ENCODE measurements at regions not wholly inside any gene's neighbourhood (a gene's known extent, or its start where the extent isn't known, plus 50 kb on each side); places are given as distances from the start of the nearest gene placed in this dataset.
"Not testable (repeated sequence)": the region's sequence is repeated elsewhere in the genome, so short reads cannot be mapped to it uniquely, and the experiment has no call there.

DNA sequence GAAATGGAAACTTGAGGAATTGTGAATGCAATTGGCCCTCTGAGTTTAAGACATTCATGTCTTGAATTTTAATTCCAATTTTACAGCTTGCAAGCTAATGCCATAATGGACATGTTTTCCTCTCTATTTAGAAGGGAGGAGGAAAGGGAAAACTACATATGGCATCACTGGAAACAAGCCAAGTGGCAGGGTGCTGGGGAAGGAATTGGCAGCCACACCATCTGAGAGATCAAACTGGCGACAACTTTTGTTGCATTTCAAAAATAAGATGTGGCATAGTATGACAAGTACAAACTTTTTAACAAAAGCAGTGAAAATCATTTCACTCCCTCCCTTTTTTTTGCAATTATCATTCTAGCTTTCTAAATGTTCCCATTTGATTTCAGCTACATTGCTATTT, 615.6 kb downstream of the CENPC start:
- DNase-seq (ENCODE audit: low spot score), result no peak

- DNase-seq (ENCODE audit: low spot score), result not testable (repeated sequence)
Measured at GRCh38 chr4:66928881-66929280, 616.4 kb downstream of the CENPC start.

- no peak for DNase-seq (ENCODE audit: low spot score)
Measured at GRCh38 chr4:66927937-66928336, 617.4 kb downstream of the CENPC start.

- DNase-seq (ENCODE audit: low spot score), result no peak
Measured at GRCh38 chr4:66926687-66927086, 618.6 kb downstream of the CENPC start.

DNA sequence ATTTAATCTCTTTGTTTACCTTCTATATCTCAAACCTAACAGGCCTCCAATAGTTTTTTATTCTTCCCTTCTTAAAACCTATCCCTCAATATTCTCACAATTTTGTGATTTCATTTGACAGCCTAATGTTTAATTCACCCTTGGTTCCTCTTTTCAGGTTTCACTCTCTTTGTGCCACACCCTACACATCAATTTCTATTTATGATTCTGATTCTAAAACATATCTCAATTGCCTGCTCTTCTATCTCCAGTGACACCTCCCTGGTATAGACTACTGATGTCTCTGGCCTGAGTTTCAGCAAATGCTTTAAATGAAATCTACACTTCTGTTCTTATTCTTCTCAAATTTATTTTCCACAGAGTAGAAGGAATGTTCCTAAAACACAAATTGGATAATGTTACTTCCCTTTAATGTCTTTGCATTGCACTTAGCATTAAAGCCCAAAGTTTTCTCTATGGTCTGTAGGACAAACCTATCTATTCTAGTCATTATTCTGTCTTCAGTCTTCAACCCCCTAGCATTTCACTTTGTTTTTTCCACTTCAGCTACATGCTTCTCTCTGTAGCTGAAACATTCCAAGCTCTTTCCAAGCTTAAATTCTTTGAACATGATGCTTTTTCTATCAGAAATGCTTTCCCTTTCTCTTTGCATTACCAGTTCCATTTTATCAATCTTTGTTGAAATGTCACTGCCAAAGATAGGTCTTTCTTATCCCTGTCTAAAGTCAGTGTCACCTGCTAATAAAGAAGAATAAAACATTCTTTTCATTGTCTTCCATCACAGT, 622.0 kb downstream of the CENPC start:
- DNase-seq (ENCODE audit: low spot score), result no peak

DNA sequence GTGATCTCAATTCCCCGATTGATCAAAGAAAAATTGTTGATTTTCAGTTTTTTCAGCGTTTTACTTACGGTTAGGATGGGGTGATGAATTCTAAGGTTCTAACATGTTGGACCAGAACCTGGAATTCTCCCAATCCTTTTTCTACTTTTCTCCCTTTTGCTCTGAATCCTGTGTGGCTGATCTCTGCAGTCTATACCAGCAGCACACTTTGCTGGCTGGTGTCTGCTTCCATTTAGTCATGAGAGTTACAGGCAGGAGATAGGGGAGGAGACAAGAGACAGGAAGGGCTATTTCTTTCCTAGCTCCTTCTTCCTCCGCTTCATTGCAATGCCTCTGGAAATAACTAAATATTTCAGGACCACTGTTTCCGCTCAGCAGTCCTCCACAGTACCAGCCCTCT, 623.9 kb downstream of the CENPC start:
- no peak for DNase-seq (ENCODE audit: low spot score)

DNA sequence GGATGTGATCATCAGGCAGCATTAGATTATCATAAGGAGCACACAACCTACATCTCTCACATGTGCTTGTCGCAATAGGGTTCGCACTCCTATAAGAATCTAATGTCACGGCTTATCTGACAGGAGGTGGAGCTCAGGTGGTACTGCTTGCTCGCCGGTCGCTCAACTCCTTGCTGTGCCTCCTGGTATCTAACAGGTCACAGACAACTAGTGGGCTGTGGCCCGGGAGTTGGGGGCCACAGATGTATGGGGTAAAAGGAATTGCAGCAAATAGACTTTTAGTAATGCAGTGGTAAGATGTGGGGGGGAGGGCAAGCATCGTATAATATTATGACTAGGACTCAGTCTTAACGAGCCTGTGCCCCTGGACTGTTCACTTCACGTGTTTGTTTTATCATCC, 624.8 kb downstream of the CENPC start:
- DNase-seq (ENCODE audit: low spot score), result no peak

DNA sequence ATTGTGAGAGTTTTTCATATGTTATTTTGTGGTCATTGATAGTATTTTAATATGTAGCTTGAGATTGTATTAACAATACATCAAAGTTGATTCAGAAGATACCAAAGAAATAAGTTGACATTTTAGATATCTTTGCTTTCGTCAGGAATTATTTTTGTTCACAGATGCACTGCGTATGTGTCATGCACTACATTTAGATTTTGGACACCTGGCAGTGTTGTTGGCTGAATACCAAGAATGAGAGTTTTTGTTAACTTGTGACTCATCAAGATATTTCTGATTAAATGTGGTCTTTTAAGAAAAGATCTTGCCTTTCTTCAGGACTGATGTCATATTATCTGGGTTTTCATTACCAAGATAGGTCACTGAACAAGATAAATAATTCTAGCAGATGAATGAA, 633.4 kb downstream of the CENPC start:
- no peak for DNase-seq (ENCODE audit: low spot score)

- DNase-seq (ENCODE audit: low spot score), result no peak
Measured at GRCh38 chr4:66906314-66906713, 639.0 kb downstream of the CENPC start.

DNA sequence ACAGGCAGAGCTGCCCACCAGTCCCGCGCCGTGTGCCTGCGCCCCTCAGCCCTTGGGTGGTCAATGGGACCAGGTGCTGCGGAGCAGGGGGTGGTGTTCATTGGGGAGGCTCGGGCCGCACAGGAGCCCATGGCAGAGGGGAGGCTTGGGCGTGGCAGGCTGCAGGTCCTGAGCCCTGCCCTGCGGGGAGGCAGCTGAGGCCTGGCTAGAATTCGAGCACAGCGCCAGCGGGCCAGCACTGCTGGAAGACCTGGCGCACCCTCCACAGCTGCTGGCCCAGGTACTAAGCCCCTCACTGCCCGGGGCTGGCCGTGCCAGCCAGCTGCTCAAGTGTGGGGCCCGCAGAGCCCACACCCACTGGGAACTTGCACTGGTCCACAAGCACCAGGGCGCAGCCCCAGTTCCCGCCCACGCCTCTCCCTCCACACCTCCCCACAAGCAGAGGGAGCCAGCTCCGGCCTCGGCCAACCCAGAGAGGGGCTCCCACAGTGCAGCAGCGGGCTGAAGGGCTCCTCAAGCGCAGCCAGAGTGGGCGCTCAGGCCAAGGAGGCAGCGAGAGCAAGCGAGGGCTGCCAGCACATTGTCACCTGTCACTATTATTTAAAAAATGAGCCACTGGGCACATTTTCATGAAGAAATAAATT, 645.8 kb downstream of the CENPC start:
- no peak for DNase-seq (ENCODE audit: low spot score)

GRCh38 chr4:66893807-66894206, 651.5 kb downstream of the CENPC start:
- DNase-seq (ENCODE audit: low spot score), result no peak

GRCh38 chr4:66887061-66887460, 658.2 kb downstream of the CENPC start:
- no peak for DNase-seq (ENCODE audit: low spot score)

DNA sequence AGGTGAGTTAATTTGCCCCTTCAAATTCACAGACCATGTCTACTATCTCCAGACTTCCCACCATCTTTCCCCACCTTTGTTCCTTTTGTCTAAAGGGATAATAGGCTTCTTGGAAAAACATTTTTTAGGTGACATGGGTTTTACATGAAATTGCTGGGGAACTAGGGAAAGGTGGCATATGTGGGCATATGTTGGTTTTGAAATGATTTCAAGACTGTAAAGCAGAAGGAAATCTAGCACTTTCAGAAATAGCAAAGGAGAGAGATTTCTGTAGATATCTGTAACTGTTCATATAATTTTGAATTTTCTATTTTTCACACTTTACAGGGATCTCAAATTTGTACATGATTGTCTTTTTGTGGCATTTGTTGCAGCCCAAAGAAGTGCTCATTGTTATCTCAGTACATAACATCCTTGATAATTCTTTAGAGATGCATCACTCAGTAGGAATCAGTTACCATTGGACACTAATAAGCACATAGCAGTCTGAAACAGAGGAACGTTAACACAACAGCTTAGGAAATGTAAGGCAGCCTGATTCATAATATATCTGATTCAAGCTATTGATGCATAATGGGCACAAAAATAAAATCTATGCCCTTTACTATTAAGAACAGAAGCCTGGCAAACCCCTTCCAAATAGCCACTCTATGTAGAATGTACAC, 659.7 kb downstream of the CENPC start:
- DNase-seq (ENCODE audit: low spot score), result no peak

- DNase-seq (ENCODE audit: low spot score), result no peak
Measured at GRCh38 chr4:66876946-66877345, 668.4 kb downstream of the CENPC start.

- no peak for DNase-seq (ENCODE audit: low spot score)
Measured at GRCh38 chr4:66872661-66873060, 672.6 kb downstream of the CENPC start.

DNA sequence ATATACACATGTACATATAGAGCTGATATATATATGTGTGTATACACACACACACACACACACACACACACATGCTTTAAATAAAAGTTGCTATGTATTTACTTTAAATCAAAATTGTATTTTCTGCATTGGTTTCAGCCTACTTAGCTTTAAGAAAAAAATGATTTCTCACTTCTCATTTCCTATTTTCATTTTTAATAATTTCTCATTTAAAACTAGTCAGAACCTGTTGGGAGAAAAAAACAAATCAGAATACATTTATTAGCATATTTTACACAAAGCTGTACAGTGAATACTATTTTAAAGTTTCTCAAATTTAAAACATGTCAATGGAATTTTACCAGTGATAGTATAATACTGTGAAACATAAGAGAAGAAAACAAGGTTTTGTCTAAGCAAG, 681.8 kb downstream of the CENPC start:
- no peak for DNase-seq (ENCODE audit: low spot score)

DNA sequence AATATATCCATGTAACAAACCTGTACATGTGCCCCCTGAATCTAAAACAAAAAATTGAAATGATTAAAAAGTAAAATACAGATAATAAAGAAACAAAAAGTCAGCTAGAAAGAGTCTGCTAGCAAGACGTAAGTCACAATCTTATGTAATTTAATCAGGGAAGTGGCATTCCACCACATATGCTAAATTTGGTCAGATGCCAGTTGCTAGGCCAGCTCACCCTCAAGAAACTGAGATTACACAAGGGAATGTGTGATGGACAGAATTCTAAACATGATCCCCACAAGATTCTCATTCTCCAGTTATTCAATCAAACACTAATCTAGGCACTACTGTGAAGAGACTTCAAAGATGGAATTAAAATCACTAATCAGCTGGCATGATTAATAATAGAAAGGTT, 689.3 kb downstream of the CENPC start:
- DNase-seq (ENCODE audit: low spot score), result no peak

GRCh38 chr4:66853845-66854244, 691.5 kb downstream of the CENPC start:
- no peak for DNase-seq (ENCODE audit: low spot score)

DNA sequence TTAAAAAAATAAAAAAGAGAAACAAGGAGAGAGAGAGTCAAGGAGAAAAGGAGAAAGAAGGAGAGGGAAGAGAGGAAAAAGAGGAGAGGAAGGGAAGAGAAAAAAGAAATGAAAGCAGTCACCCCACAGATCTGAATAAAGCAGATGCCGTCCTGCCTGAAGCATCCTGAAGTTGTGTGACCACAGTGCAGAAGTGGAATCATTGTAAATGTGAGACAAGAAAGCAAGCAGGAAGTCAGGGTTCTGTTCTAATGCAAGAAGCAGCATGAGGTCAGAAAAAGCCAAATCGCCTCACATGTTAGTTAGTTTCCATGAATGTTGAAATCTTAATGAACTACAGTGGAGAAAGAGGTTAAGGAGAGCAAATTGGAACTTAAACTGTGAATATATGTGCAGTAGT, 692.5 kb downstream of the CENPC start:
- DNase-seq (ENCODE audit: low spot score), result no peak

GRCh38 chr4:66849596-66849995, 695.7 kb downstream of the CENPC start:
- DNase-seq (ENCODE audit: low spot score), result no peak

DNA sequence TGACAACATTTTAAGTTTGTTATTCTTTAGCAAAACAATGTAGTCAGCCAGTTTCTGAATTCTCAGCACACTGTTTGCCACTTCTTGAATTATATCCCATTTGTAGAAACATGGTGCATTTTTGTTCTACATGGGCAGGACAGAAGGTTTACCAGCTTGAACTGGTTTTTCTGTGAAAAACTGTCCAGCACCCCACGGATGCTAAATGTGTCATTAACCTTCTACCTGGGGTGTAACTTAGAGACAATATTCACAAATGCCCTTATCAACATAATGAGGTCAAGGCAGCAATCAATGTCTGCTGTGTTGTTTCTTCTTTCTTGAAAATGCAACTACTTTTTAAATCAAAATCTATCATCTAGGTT, 702.6 kb downstream of the CENPC start:
- DNase-seq (ENCODE audit: low spot score), result no peak

- DNase-seq (ENCODE audit: low spot score), result no peak
Measured at GRCh38 chr4:66842026-66842723, 703.1 kb downstream of the CENPC start.

GRCh38 chr4:66840178-66840577, 705.1 kb downstream of the CENPC start:
- DNase-seq (ENCODE audit: low spot score), result no peak
